Breast epithelium (tissue), 4 donors: ENCODE measurements at regions not wholly inside any gene's neighbourhood (a gene's known extent, or its start where the extent isn't known, plus 50 kb on each side); places are given as distances from the start of the nearest gene placed in this dataset.

ENCODE experiments used
- DNase-seq, 2 donors: peaks; one replicate each; pipeline ENCODE4 v3.0.0-alpha.2; 2019; ENCODE audit warnings: low spot score in 2 of 2
- H3K27ac ChIP-seq, 2 donors: fragments of 200-600 bp; sonication (generic) in 1 of 2; one replicate each; pipeline ENCODE4 v1.5.1; 2016 to 2019; ENCODE audit warnings: mild to moderate bottlenecking in 1 of 2
- H3K27me3 ChIP-seq, 2 donors: fragments of 200-600 bp; sonication (generic) in 1 of 2; one replicate each; pipeline versions ENCODE4 v1.5.1 to v1.6.0; 2017 to 2019; ENCODE audit warnings: control low read depth in 1 of 2, mild to moderate bottlenecking in 1 of 2
- H3K36me3 ChIP-seq: fragments of 200-600 bp; one replicate; pipeline ENCODE4 v1.5.1; 2019
- H3K4me1 ChIP-seq, 2 donors: fragments of 200-600 bp; sonication (generic); one replicate each; pipeline ENCODE4 v1.5.1; 2016 to 2019; ENCODE audit warnings: control low read depth in 1 of 2
- H3K4me3 ChIP-seq, 3 donors: fragments of 200-600 bp; sonication (generic); 1 replicate in 2 of 3; 2 replicates in 1 of 3; pipeline ENCODE4 v1.5.1; 2016 to 2019; ENCODE audit warnings: mild to moderate bottlenecking in 3 of 3, moderate library complexity in 2 of 3
- H3K9me3 ChIP-seq, 2 donors: fragments of 200-600 bp; sonication (generic) in 1 of 2; one replicate each; pipeline ENCODE4 v1.5.1; 2016 to 2019; ENCODE audit warnings: control low read depth in 1 of 2
- CTCF ChIP-seq, 3 donors: fragments of 450-650 bp; IDR thresholded peaks; one replicate each; pipeline ENCODE4 v1.5.1; 2016 to 2017; ENCODE audit warnings: antibody characterized with exemption in 3 of 3, mild to moderate bottlenecking in 3 of 3, moderate library complexity in 3 of 3
- POLR2A ChIP-seq: fragments of 450-650 bp; IDR thresholded peaks from one replicate; pipeline ENCODE4 v1.6.1; 2016; ENCODE audit warnings: antibody characterized with exemption, mild to moderate bottlenecking, moderate library complexity
- POLR2AphosphoS5 ChIP-seq, 3 donors: sonication (generic); formaldehyde crosslinking; IDR thresholded peaks; one replicate each; pipeline ENCODE4 v1.6.1; 2017; ENCODE audit warnings: antibody characterized with exemption in 3 of 3
- intact Hi-C: fragments of 100-400 bp; cut with DNase I; formaldehyde crosslinking; loops from one replicate; pipeline ENCODE4 v1.15.1; 2023; ENCODE audit warnings: low total_unique reads

DNA sequence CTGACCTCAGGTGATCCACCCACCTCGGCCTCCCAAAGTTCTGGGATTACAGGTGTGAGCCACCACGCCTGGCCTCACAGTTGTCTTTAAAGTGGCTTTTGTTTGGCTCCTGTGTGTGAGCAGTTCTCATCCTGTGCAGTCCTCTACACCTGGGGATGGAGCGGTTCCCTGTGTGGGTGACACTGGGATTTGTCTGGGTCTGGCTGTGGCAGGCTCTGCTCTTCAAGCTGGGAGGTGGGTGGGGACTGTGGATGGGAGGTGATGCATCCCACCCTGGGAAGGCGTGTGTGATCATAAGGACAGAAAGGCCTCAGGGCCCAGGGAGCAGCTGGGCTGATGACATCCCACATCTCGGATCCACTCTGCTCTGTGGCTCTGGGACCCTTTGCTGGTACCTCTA, 1266.8 kb downstream of the BRD1 start:
- DNase-seq, result no peak
- Histone ChIP-seq H3K27ac (no peak overlapping the region), H3K36me3 (no peaks in the 10 kb centered on the region), H3K27me3 (peaks cover 0 to 29% of the 10 kb centered on the region in 2 donors), H3K4me1 (no peaks in the 10 kb centered on the region), H3K4me3 (no peak overlapping the region), H3K9me3 (no peaks in the 10 kb centered on the region)
- no peak for TF ChIP-seq POLR2AphosphoS5 (IDR thresholded peaks at IDR 0.05)
- no peak for TF ChIP-seq CTCF (IDR thresholded peaks at IDR 0.05)
- no peak for TF ChIP-seq POLR2A
- intact Hi-C loops, result no loop called here

DNA sequence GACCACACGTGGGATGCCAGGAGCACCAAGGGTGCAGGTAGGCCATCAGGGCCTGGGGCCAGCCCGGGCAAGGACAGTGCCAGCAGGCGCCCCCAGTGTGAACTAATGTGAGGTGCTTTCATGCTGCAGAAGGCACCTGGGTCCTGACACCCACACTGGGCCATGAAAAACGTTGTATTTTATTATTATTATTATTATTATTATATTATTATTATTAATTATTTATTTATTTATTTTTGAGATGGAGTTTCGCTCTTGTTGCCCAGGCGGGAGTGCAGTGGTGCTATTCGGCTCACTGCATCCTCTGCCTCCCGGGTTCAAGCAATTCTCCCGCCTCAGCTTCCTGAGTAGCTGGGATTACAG, 1267.3 kb downstream of the BRD1 start:
- intact Hi-C loops, result no loop called here

GRCh38 chr22:48559647-48560388, 1267.9 kb downstream of the BRD1 start:
- no peaks in the 10 kb centered on the region for H3K9me3 ChIP-seq
- H3K27ac ChIP-seq, result no peak overlapping the region
- DNase-seq, result no peak
- no peak overlapping the region for H3K4me3 ChIP-seq
- peaks cover 0 to 24% of the 10 kb centered on the region in 2 donors for H3K27me3 ChIP-seq
- TF ChIP-seq POLR2A (no peak), POLR2AphosphoS5 (IDR thresholded peaks at IDR 0.05) (no peak), CTCF (IDR thresholded peaks at IDR 0.05) (no peak)
- no peaks in the 10 kb centered on the region for H3K36me3 ChIP-seq
- intact Hi-C loops, result no loop called here
- H3K4me1 ChIP-seq, result no peaks in the 10 kb centered on the region

More for the DNA sequence above, 1267.3 kb downstream of the BRD1 start:
- H3K4me1 ChIP-seq, result no peaks in the 10 kb centered on the region
- no peaks in the 10 kb centered on the region for H3K36me3 ChIP-seq
- H3K9me3 ChIP-seq, result no peaks in the 10 kb centered on the region
- DNase-seq, result no peak
- peaks cover 0 to 29% of the 10 kb centered on the region in 2 donors for H3K27me3 ChIP-seq
- H3K4me3 ChIP-seq, result no peak overlapping the region
- no peak overlapping the region for H3K27ac ChIP-seq
- TF ChIP-seq CTCF (IDR thresholded peaks at IDR 0.05) (no peak), POLR2AphosphoS5 (IDR thresholded peaks at IDR 0.05) (no peak), POLR2A (no peak)

GRCh38 chr22:48558606-48559402, 1268.9 kb downstream of the BRD1 start:
- Histone ChIP-seq H3K36me3 (no peaks in the 10 kb centered on the region), H3K4me1 (no peaks in the 10 kb centered on the region), H3K27me3 (peaks cover 0 to 24% of the 10 kb centered on the region in 2 donors), H3K4me3 (no peak overlapping the region), H3K27ac (no peak overlapping the region), H3K9me3 (no peaks in the 10 kb centered on the region)
- TF ChIP-seq POLR2AphosphoS5 (IDR thresholded peaks at IDR 0.05) (no peak), CTCF (IDR thresholded peaks at IDR 0.05) (no peak)
- no peak for DNase-seq
- intact Hi-C loops, result no loop called here

GRCh38 chr22:48558016-48558415, 1269.7 kb downstream of the BRD1 start:
- Histone ChIP-seq H3K4me3 (no peak overlapping the region), H3K27me3 (peaks cover 0 to 28% of the 10 kb centered on the region in 2 donors), H3K9me3 (no peaks in the 10 kb centered on the region), H3K4me1 (no peaks in the 10 kb centered on the region), H3K27ac (no peak overlapping the region), H3K36me3 (no peaks in the 10 kb centered on the region)
- DNase-seq, result no peak
- intact Hi-C loops, result no loop called here
- TF ChIP-seq POLR2A, result no peak
- no peak for TF ChIP-seq CTCF (IDR thresholded peaks at IDR 0.05)
- no peak for TF ChIP-seq POLR2AphosphoS5 (IDR thresholded peaks at IDR 0.05)
